GM04504 (cell line): ENCODE measurements at regions not wholly inside any gene's neighbourhood (a gene's known extent, or its start where the extent isn't known, plus 50 kb on each side); places are given as distances from the start of the nearest gene placed in this dataset.
"Not testable (repeated sequence)": the region's sequence is repeated elsewhere in the genome, so short reads cannot be mapped to it uniquely, and the experiment has no call there.

Source experiments
- DNase-seq: peaks from one replicate; pipeline ENCODE4 v3.0.0-alpha.2; 2012; ENCODE audit warnings: low read depth

GRCh38 chr9:107792006-107792405 is 302.4 kb upstream of the KLF4 start:
- no peak for DNase-seq

- DNase-seq = no peak
Observed at GRCh38 chr9:107789001-107789700, 299.6 kb upstream of the KLF4 start.

- DNase-seq = no peak
Observed at GRCh38 chr9:107786561-107786960, 297.0 kb upstream of the KLF4 start.

- DNase-seq = peak; percentile 76
Observed at GRCh38 chr9:107784235-107784958, 294.8 kb upstream of the KLF4 start.

GRCh38 chr9:107782789-107783188 is 293.2 kb upstream of the KLF4 start:
- no peak for DNase-seq

- DNase-seq = peak; percentile 43
Observed at GRCh38 chr9:107782381-107782780, 292.8 kb upstream of the KLF4 start.

GRCh38 chr9:107780960-107781359 is 291.4 kb upstream of the KLF4 start:
- DNase-seq = no peak

GRCh38 chr9:107779731-107780130 is 290.2 kb upstream of the KLF4 start:
- DNase-seq = no peak

GRCh38 chr9:107778661-107779060 is 289.1 kb upstream of the KLF4 start:
- no peak for DNase-seq

GRCh38 chr9:107774099-107774498 is 284.5 kb upstream of the KLF4 start:
- not testable (repeated sequence) for DNase-seq

- no peak for DNase-seq
Observed at GRCh38 chr9:107772988-107773387, 283.4 kb upstream of the KLF4 start.

- no peak for DNase-seq
Observed at GRCh38 chr9:107770716-107771115, 281.1 kb upstream of the KLF4 start.

GRCh38 chr9:107768224-107768623 is 278.7 kb upstream of the KLF4 start:
- no peak for DNase-seq

GRCh38 chr9:107767711-107768110 is 278.1 kb upstream of the KLF4 start:
- no peak for DNase-seq

GRCh38 chr9:107763469-107763868 is 273.9 kb upstream of the KLF4 start:
- DNase-seq = not testable (repeated sequence)

- DNase-seq = no peak
Observed at GRCh38 chr9:107761307-107761706, 271.7 kb upstream of the KLF4 start.

GRCh38 chr9:107760469-107761242 is 271.1 kb upstream of the KLF4 start:
- no peak for DNase-seq

GRCh38 chr9:107759823-107760166 is 270.2 kb upstream of the KLF4 start:
- DNase-seq = no peak

GRCh38 chr9:107759009-107759822 is 269.6 kb upstream of the KLF4 start:
- DNase-seq = no peak

GRCh38 chr9:107756091-107756490 is 266.5 kb upstream of the KLF4 start:
- DNase-seq = no peak

GRCh38 chr9:107755246-107755645 is 265.7 kb upstream of the KLF4 start:
- peak; percentile 52 for DNase-seq

GRCh38 chr9:107751567-107752210 is 262.1 kb upstream of the KLF4 start:
- DNase-seq = no peak
